HEK293T (cell line): ENCODE measurements at regions not wholly inside any gene's neighbourhood (a gene's known extent, or its start where the extent isn't known, plus 50 kb on each side); places are given as distances from the start of the nearest gene placed in this dataset.

Experiments used
- CTBP1 ChIP-seq: fragments of 450-650 bp; IDR thresholded peaks from 2 replicates; pipeline ENCODE4 v1.6.1; 2016; ENCODE audit warnings: borderline replicate concordance
- ELF4 ChIP-seq: fragments of 450-650 bp; IDR thresholded peaks from 2 replicates; pipeline ENCODE4 v1.6.1; 2017; ENCODE audit warnings: antibody characterized with exemption
- FOXA1 ChIP-seq: fragments of 450-650 bp; IDR thresholded peaks from 2 replicates; pipeline ENCODE4 v1.6.1; 2016; ENCODE audit warnings: mild to moderate bottlenecking
- FOXK2 ChIP-seq: fragments of 450-650 bp; IDR thresholded peaks from 2 replicates; pipeline ENCODE4 v1.6.1; 2016; ENCODE audit warnings: mild to moderate bottlenecking
- FOXM1 ChIP-seq: fragments of 450-650 bp; IDR thresholded peaks from 2 replicates; pipeline ENCODE4 v1.6.1; 2017; ENCODE audit warnings: mild to moderate bottlenecking, borderline replicate concordance
- L3MBTL2 ChIP-seq: fragments of 450-650 bp; conservative IDR thresholded peaks from 2 replicates; pipeline ENCODE4 v1.6.1; 2016; ENCODE audit warnings: mild to moderate bottlenecking
- LEF1 ChIP-seq: fragments of 450-650 bp; IDR thresholded peaks from 2 replicates; pipeline ENCODE4 v1.6.1; 2017; ENCODE audit warnings: mild to moderate bottlenecking, borderline replicate concordance
- NFRKB ChIP-seq: fragments of 450-650 bp; IDR thresholded peaks from 2 replicates; pipeline ENCODE4 v1.6.1; 2016; ENCODE audit warnings: mild to moderate bottlenecking, moderate library complexity
- SP1 ChIP-seq: fragments of 450-650 bp; IDR thresholded peaks from 2 replicates; pipeline ENCODE4 v1.6.1; 2017
- TARDBP ChIP-seq: fragments of 450-650 bp; IDR thresholded peaks from 2 replicates; pipeline ENCODE4 v1.6.1; 2016

- TF ChIP-seq L3MBTL2 (no peak), SP1 (no peak), NFRKB (no peak), LEF1 (no peak), FOXA1 (no peak), FOXK2 (no peak), ELF4 (no peak), CTBP1 (no peak), TARDBP (no peak), FOXM1 (no peak)
These were observed 129.1 kb upstream of the THY1 start for GRCh38 chr11:119552106-119552485.
